Muscle layer of duodenum (tissue), 2 donors: ENCODE measurements at regions not wholly inside any gene's neighbourhood (a gene's known extent, or its start where the extent isn't known, plus 50 kb on each side); places are given as distances from the start of the nearest gene placed in this dataset.
"Not testable (repeated sequence)": the region's sequence is repeated elsewhere in the genome, so short reads cannot be mapped to it uniquely, and the experiment has no call there.

ENCODE experiments used
- H3K27ac ChIP-seq: one replicate; pipeline ENCODE4 v1.7.0; 2013; ENCODE audit warnings: mild to moderate bottlenecking, low read length
- H3K27me3 ChIP-seq: one replicate; pipeline ENCODE4 v1.7.0; 2013; ENCODE audit warnings: low read depth, mild to moderate bottlenecking, control low read depth, low read length
- H3K36me3 ChIP-seq, 2 donors: one replicate each; pipeline ENCODE4 v1.7.0; 2013; ENCODE audit warnings: low read length in 2 of 2, control low read depth in 1 of 2, mild to moderate bottlenecking in 1 of 2; ENCODE audit not compliant: insufficient read depth in 2 of 2, control insufficient read depth in 1 of 2
- H3K4me1 ChIP-seq, 2 donors: one replicate each; pipeline ENCODE4 v1.7.0; 2013; ENCODE audit warnings: low read length in 2 of 2, mild to moderate bottlenecking in 2 of 2, control low read depth in 1 of 2, moderate library complexity in 1 of 2; ENCODE audit not compliant: insufficient read depth in 2 of 2, control insufficient read depth in 1 of 2
- H3K4me3 ChIP-seq, 2 donors: one replicate each; pipeline ENCODE4 v1.7.0; 2013; ENCODE audit warnings: low read length in 2 of 2, low read depth in 1 of 2, mild to moderate bottlenecking in 1 of 2
- H3K9me3 ChIP-seq, 2 donors: one replicate each; pipeline ENCODE4 v1.7.0; 2013; ENCODE audit warnings: low read length in 2 of 2, control low read depth in 1 of 2, mild to moderate bottlenecking in 1 of 2; ENCODE audit not compliant: control insufficient read depth in 1 of 2
- donor health status: healthy.

DNA sequence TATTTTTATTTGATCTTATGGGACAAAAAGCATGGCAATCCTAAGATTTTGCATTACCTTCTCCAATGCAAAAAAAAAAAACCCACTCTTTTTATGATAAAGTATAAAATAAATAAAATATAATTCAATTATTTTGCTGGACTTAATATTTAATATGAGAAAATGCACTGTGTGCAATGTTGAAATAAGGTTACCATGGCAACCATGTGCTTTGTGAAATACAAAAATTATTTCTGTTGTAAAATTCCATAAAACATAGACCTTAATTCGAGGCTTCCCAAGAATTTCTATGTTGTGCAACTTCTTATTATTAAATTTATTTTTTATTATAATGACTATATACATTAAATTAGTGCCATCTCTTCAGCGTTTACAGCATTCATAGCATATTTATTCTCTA is 989.5 kb downstream of the MRPL39 start:
- no peaks in the 10 kb centered on the region for H3K27me3 ChIP-seq
- H3K9me3 ChIP-seq, result no peaks in the 10 kb centered on the region
- no peak overlapping the region for H3K4me3 ChIP-seq

GRCh38 chr21:24594082-24594481 is 1013.2 kb downstream of the MRPL39 start:
- Histone ChIP-seq H3K9me3 (no peaks in the 10 kb centered on the region), H3K4me3 (no peak overlapping the region), H3K4me1 (no peaks in the 10 kb centered on the region), H3K27me3 (no peaks in the 10 kb centered on the region), H3K27ac (no peak overlapping the region), H3K36me3 (no peaks in the 10 kb centered on the region)

More for the DNA sequence above, 989.5 kb downstream of the MRPL39 start:
- Histone ChIP-seq H3K27ac (no peak overlapping the region), H3K4me1 (no peaks in the 10 kb centered on the region), H3K36me3 (no peaks in the 10 kb centered on the region)

DNA sequence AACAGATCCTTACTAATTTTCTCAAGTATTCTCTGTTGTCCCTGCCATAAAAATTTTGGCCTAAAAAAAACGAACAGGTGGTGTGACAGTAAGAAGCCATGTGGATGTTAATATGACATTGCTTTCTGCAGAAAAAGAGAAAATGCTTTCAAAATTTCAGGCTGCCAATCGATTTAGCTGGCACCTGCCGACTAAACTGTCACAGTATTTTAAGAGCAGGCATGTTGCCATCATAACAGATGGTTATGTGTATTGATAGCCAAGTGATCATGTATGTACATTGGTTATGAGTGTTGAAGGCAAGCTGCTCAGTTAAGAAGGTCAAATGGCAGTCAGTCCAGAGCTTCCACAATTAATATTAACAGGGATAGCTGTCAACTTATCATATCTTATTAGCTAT is 1017.0 kb downstream of the MRPL39 start:
- H3K27ac ChIP-seq, result no peak overlapping the region
- H3K9me3 ChIP-seq, result no peaks in the 10 kb centered on the region
- no peaks in the 10 kb centered on the region for H3K4me1 ChIP-seq
- no peaks in the 10 kb centered on the region for H3K27me3 ChIP-seq
- no peaks in the 10 kb centered on the region for H3K36me3 ChIP-seq
- no peak overlapping the region for H3K4me3 ChIP-seq

GRCh38 chr21:24583473-24583872 is 1023.8 kb downstream of the MRPL39 start:
- H3K27me3 ChIP-seq, result no peaks in the 10 kb centered on the region
- H3K4me1 ChIP-seq, result no peaks in the 10 kb centered on the region
- H3K36me3 ChIP-seq, result no peaks in the 10 kb centered on the region
- H3K9me3 ChIP-seq, result peaks cover 0 to 4% of the 10 kb centered on the region in 2 donors
- no peak overlapping the region for H3K27ac ChIP-seq
- no peak overlapping the region for H3K4me3 ChIP-seq

GRCh38 chr21:24577301-24577700 is 1030.0 kb downstream of the MRPL39 start:
- Histone ChIP-seq H3K4me3 (no peak overlapping the region), H3K36me3 (no peaks in the 10 kb centered on the region), H3K27ac (no peak overlapping the region), H3K9me3 (no peaks in the 10 kb centered on the region), H3K27me3 (no peaks in the 10 kb centered on the region), H3K4me1 (no peaks in the 10 kb centered on the region)

DNA sequence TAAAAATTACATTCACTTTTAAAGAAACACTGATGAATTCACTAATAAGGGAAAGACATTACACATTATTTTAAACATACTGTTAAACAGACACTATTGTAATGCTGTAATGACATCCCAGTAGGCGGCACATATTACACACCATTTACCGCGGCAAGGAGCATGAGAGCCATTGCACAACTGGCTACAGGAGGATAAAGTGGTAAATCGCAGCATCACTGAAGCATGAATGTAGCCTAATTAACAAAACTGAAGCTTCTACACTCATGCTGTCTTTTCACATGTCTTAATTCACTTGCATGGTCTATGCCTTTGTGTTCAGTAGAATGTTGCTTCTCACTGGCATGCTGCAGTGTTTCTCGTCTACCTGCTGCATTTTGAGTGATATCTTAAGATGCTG is 1046.0 kb downstream of the MRPL39 start:
- Histone ChIP-seq H3K27me3 (no peaks in the 10 kb centered on the region), H3K4me3 (no peak overlapping the region), H3K36me3 (no peaks in the 10 kb centered on the region), H3K9me3 (peaks cover 0 to 6% of the 10 kb centered on the region in 2 donors), H3K4me1 (no peaks in the 10 kb centered on the region), H3K27ac (no peak overlapping the region)

DNA sequence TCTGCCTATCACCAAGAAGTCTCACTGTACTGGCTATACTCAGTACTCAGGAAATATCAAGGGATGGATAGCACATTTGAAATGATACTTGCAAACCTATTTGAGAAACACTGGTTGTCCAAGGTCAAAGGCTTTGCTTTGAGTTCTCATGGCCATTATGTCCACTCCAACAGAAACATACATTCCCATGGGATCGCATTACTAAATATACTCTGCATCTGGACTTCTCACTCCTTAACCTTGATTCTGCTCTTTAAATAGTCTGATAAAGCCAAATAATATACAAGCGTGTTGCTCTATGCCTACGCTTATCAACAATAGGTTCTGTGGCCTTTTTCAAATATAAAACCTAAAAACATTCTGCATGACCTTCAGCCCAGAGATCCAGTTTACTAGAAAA is 1054.8 kb downstream of the MRPL39 start:
- H3K4me1 ChIP-seq, result no peaks in the 10 kb centered on the region
- H3K27me3 ChIP-seq, result no peaks in the 10 kb centered on the region
- no peak overlapping the region for H3K27ac ChIP-seq
- peaks cover 0 to 2% of the 10 kb centered on the region in 2 donors for H3K9me3 ChIP-seq
- no peaks in the 10 kb centered on the region for H3K36me3 ChIP-seq
- H3K4me3 ChIP-seq, result no peak overlapping the region

GRCh38 chr21:24545807-24546361 is 1061.4 kb downstream of the MRPL39 start:
- no peak overlapping the region for H3K4me3 ChIP-seq
- no peaks in the 10 kb centered on the region for H3K36me3 ChIP-seq
- no peak overlapping the region for H3K27ac ChIP-seq
- H3K4me1 ChIP-seq, result no peaks in the 10 kb centered on the region
- no peaks in the 10 kb centered on the region for H3K27me3 ChIP-seq
- no peaks in the 10 kb centered on the region for H3K9me3 ChIP-seq

DNA sequence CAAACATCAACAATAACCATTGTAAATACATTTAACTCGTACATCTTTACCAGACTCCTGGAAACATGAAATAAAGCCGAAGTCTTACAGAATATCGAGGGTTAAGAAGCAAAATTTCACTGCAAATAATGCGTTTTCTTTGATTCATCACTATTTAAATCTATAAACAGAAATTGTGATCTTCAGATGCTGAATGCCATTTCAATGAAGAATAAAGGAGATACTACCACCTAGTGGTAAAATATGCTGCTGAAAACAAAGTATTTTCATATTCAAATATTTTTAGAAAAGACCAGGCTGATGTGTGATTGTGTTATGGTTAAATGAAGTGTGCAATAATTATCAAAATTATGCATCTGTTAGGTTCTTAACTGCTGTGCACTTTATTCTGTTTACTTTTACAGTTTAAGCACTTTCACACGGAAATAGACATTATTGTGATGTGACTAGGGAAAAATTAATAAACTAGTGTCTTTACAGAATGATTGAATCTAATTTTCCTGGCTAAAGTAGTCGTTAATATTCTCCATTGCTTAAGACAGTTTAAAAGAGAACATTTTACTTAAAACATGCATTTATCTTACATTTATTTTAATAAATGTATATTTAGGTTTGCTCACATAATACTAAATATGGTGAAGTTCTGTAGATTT is 1093.1 kb downstream of the MRPL39 start:
- Histone ChIP-seq H3K4me1 (no peaks in the 10 kb centered on the region), H3K27me3 (no peaks in the 10 kb centered on the region), H3K36me3 (no peaks in the 10 kb centered on the region), H3K27ac (no peak overlapping the region), H3K4me3 (no peak overlapping the region), H3K9me3 (no peaks in the 10 kb centered on the region)

GRCh38 chr21:24509131-24509530 is 1098.2 kb downstream of the MRPL39 start:
- Histone ChIP-seq H3K4me3 (no peak overlapping the region), H3K36me3 (no peaks in the 10 kb centered on the region), H3K27me3 (no peaks in the 10 kb centered on the region), H3K27ac (no peak overlapping the region), H3K9me3 (peaks cover 0 to 3% of the 10 kb centered on the region in 2 donors), H3K4me1 (no peaks in the 10 kb centered on the region)

- Histone ChIP-seq H3K4me3 (no peak overlapping the region), H3K9me3 (no peaks in the 10 kb centered on the region), H3K27ac (no peak overlapping the region), H3K4me1 (no peaks in the 10 kb centered on the region), H3K27me3 (no peaks in the 10 kb centered on the region), H3K36me3 (no peaks in the 10 kb centered on the region)
Observed at GRCh38 chr21:24486973-24487372, 1120.3 kb downstream of the MRPL39 start.

GRCh38 chr21:24483361-24483760 is 1123.9 kb downstream of the MRPL39 start:
- not testable (repeated sequence) for H3K4me1 ChIP-seq, H3K9me3 ChIP-seq, H3K4me3 ChIP-seq, H3K27me3 ChIP-seq, H3K36me3 ChIP-seq, H3K27ac ChIP-seq
